IMR-90 (cell line): ENCODE measurements at regions not wholly inside any gene's neighbourhood (a gene's known extent, or its start where the extent isn't known, plus 50 kb on each side); places are given as distances from the start of the nearest gene placed in this dataset.

ENCODE experiments used
- ATAC-seq: fragments of 200-7000 bp; cut with Tn5 transposase; 2 replicates; pipeline ENCODE4 v1.9.1; 2020; ENCODE audit warnings: low read depth, mild to moderate bottlenecking, moderate library complexity
- BruUV-seq: library from RNA; stranded (reverse); fragments of 400-500 nt; replicated peaks from 2 replicates; lab custom pipeline; 2021; lab: Mats Ljungman, UMichigan
- CTCF ChIA-PET: fragments of 300-600 bp; formaldehyde crosslinking; extraction: SDS; loops from one replicate; lab custom pipeline; 2021; ENCODE audit warnings: antibody characterized with exemption; lab: Yijun Ruan, JAX
- POLR2A ChIA-PET: fragments of 300-600 bp; sonication (Branson Sonifier 250); formaldehyde crosslinking; loops from one replicate; lab custom pipeline; 2022; ENCODE audit warnings: antibody characterized with exemption; ENCODE audit not compliant: unreplicated experiment; lab: Charles Lee
- DNase-seq: peaks from one replicate; pipeline ENCODE4 v3.0.0; 2013
- H2AFZ ChIP-seq: replicated peaks from 2 replicates; pipeline ENCODE3; 2013; ENCODE audit warnings: low read length, mild to moderate bottlenecking; ENCODE audit not compliant: poor library complexity
- H2AK5ac ChIP-seq: 2 replicates; pipeline ENCODE4 v1.6.1; 2013; ENCODE audit warnings: low read depth, low read length, inconsistent platforms
- H2AK9ac ChIP-seq: replicated peaks from 2 replicates; pipeline ENCODE3; 2013; ENCODE audit warnings: mild to moderate bottlenecking, low read depth, low read length, moderate library complexity; ENCODE audit not compliant: poor library complexity
- H2BK120ac ChIP-seq: 2 replicates; pipeline ENCODE4 v1.6.1; 2013; ENCODE audit warnings: low read depth, low read length, inconsistent platforms
- H2BK15ac ChIP-seq: 3 replicates; pipeline ENCODE4 v1.6.1; 2013; ENCODE audit warnings: low read depth, low read length, inconsistent platforms
- H2BK20ac ChIP-seq: 2 replicates; pipeline ENCODE4 v1.6.1; 2013; ENCODE audit warnings: low read depth, mild to moderate bottlenecking, inconsistent platforms, low read length, moderate library complexity
- H2BK5ac ChIP-seq: 2 replicates; pipeline ENCODE4 v1.6.1; 2013; ENCODE audit warnings: mild to moderate bottlenecking, low read depth, low read length, inconsistent platforms; ENCODE audit not compliant: poor library complexity, severe bottlenecking
- H3K14ac ChIP-seq: replicated peaks from 2 replicates; pipeline ENCODE4 v1.6.1; 2013; ENCODE audit warnings: low read depth, low read length, inconsistent platforms
- H3K18ac ChIP-seq: 2 replicates; pipeline ENCODE4 v1.6.1; 2013; ENCODE audit warnings: low read depth, low read length, control low read depth
- H3K23ac ChIP-seq: 2 replicates; pipeline ENCODE4 v1.6.1; 2013; ENCODE audit warnings: low read depth, low read length, inconsistent platforms
- H3K27ac ChIP-seq: 2 replicates; pipeline ENCODE4 v1.5.1; 2013; ENCODE audit warnings: mild to moderate bottlenecking, control low read depth, low read length; ENCODE audit not compliant: insufficient read depth
- H3K27me3 ChIP-seq: 2 replicates; pipeline ENCODE4 v1.6.1; 2013; ENCODE audit warnings: low read length; ENCODE audit not compliant: control insufficient read depth, insufficient read depth
- H3K36me3 ChIP-seq: 2 replicates; pipeline ENCODE4 v1.6.1; 2013; ENCODE audit warnings: low read length, mixed read lengths; ENCODE audit not compliant: control insufficient read depth, insufficient read depth
- H3K4ac ChIP-seq: 2 replicates; pipeline ENCODE4 v1.6.1; 2013; ENCODE audit warnings: low read depth, low read length, inconsistent platforms
- H3K4me1 ChIP-seq: 2 replicates; pipeline ENCODE4 v1.6.1; 2013; ENCODE audit warnings: low read length, mixed read lengths; ENCODE audit not compliant: control insufficient read depth, insufficient read depth
- H3K4me2 ChIP-seq: 2 replicates; pipeline ENCODE4 v1.6.1; 2013; ENCODE audit warnings: low read depth, mild to moderate bottlenecking, control low read depth, low read length, moderate library complexity
- H3K4me3 ChIP-seq: 2 replicates; pipeline ENCODE4 v1.5.1; 2013; ENCODE audit warnings: low read depth, mild to moderate bottlenecking, control low read depth, low read length, moderate library complexity; ENCODE audit not compliant: insufficient read depth
- H3K56ac ChIP-seq: 2 replicates; pipeline ENCODE4 v1.6.1; 2013; ENCODE audit warnings: low read length, inconsistent platforms; ENCODE audit not compliant: insufficient read depth; ENCODE audit errors: extremely low read depth
- H3K79me1 ChIP-seq, 2 experiments: 2 replicates each; pipeline ENCODE4 v1.6.1; 2013; ENCODE audit warnings: low read length in 2 of 2, inconsistent platforms in 1 of 2, low read depth in 1 of 2
- H3K9ac ChIP-seq: 2 replicates; pipeline ENCODE4 v1.6.1; 2013; ENCODE audit warnings: low read depth, low read length, control low read depth
- H3K9me1 ChIP-seq: 2 replicates; pipeline ENCODE4 v1.6.1; 2013; ENCODE audit warnings: low read length, inconsistent platforms; ENCODE audit not compliant: insufficient read depth
- H3K9me3 ChIP-seq: 2 replicates; pipeline ENCODE4 v1.6.1; 2013; ENCODE audit warnings: low read length; ENCODE audit not compliant: control insufficient read depth, insufficient read depth
- H4K20me1 ChIP-seq: 2 replicates; pipeline ENCODE4 v1.6.1; 2013; ENCODE audit warnings: low read length, inconsistent platforms; ENCODE audit not compliant: insufficient read depth
- H4K5ac ChIP-seq: 2 replicates; pipeline ENCODE4 v1.6.1; 2013; ENCODE audit warnings: mild to moderate bottlenecking, low read depth, low read length, control low read depth
- H4K8ac ChIP-seq, 2 experiments: 2 replicates each; pipeline ENCODE4 v1.6.1; 2013; ENCODE audit warnings: low read depth in 2 of 2, low read length in 2 of 2, control low read depth in 1 of 2, inconsistent platforms in 1 of 2
- H4K91ac ChIP-seq: 2 replicates; pipeline ENCODE4 v1.6.1; 2013; ENCODE audit warnings: low read depth, low read length, inconsistent platforms; ENCODE audit not compliant: insufficient read depth
- CEBPB ChIP-seq: IDR thresholded peaks from 2 replicates; pipeline ENCODE4 v1.6.1; 2012; ENCODE audit warnings: low read depth, low read length, improper control_type of control experiment
- MAZ ChIP-seq: IDR thresholded peaks from 2 replicates; pipeline ENCODE4 v1.6.1; 2012; ENCODE audit warnings: low read depth, mild to moderate bottlenecking, low read length, improper control_type of control experiment, moderate library complexity, borderline replicate concordance
- MXI1 ChIP-seq: IDR thresholded peaks from 2 replicates; pipeline ENCODE4 v1.6.1; 2012; ENCODE audit warnings: low read depth, mild to moderate bottlenecking, low read length, moderate library complexity, borderline replicate concordance
- WGBS, 2 experiments: methylation state at CpG; one replicate each; pipeline versions ENCODE4 v1.1.5 to v1.1.7; 2013; ENCODE audit warnings: missing lambda C conversion rate in 2 of 2; ENCODE audit not compliant: insufficient read length in 1 of 2; ENCODE audit errors: extremely low coverage in 2 of 2; 5-methylcytosine and 5-hydroxymethylcytosine counted together
- dilution Hi-C: fragments of 300-500 bp; cut with HindIII; formaldehyde crosslinking; loops from one replicate; pipeline ENCODE4 v1.14.3; 2018; ENCODE audit warnings: low sequenced_read_pairs; ENCODE audit not compliant: unreplicated experiment
- in situ Hi-C: fragments of 300-500 bp; cut with MboI; formaldehyde crosslinking; loops from 3 replicates; pipeline ENCODE4 v1.14.3; 2019; ENCODE audit warnings: low sequenced_read_pairs, inconsistent platforms, mixed read lengths
- intact Hi-C: fragments of 100-400 bp; cut with micrococcal nuclease; formaldehyde crosslinking; loops from 2 replicates; pipeline ENCODE4 v1.10.0; 2022

GRCh38 chr19:30703645-30704044, 331.5 kb downstream of the ZNF536 start:
- H4K5ac ChIP-seq: no peak overlapping the region
- no peak overlapping the region for H2AFZ ChIP-seq
- H2BK120ac ChIP-seq: no peak overlapping the region
- H3K56ac ChIP-seq: no peak overlapping the region
- no peak for ATAC-seq
- H3K14ac ChIP-seq: no peak overlapping the region
- no peaks in the 10 kb centered on the region for H3K27me3 ChIP-seq
- 0 out of 2 replicates have a peak, but pooled peaks have one; percentile 30 for TF ChIP-seq CEBPB
- TF ChIP-seq MAZ: no peak
- no peak for TF ChIP-seq MXI1
- no peak overlapping the region for H2BK20ac ChIP-seq
- in situ Hi-C loops (no loop called here), intact Hi-C loops (no loop called here), dilution Hi-C loops (no loop called here)
- H3K79me1 ChIP-seq: no peaks in the 10 kb centered on the region
- CTCF ChIA-PET: no interaction called here
- no peak overlapping the region for H3K27ac ChIP-seq
- H3K4me2 ChIP-seq: no peak overlapping the region
- no peaks in the 10 kb centered on the region for H3K4me1 ChIP-seq
- no peaks in the 10 kb centered on the region for H4K20me1 ChIP-seq
- no peak overlapping the region for H4K8ac ChIP-seq
- H3K4ac ChIP-seq: no peak overlapping the region
- POLR2A ChIA-PET: no interaction called here
- no peak overlapping the region for H3K9ac ChIP-seq
- H3K9me1 ChIP-seq: no peaks in the 10 kb centered on the region
- no peak overlapping the region for H2AK9ac ChIP-seq
- no peaks in the 10 kb centered on the region for H3K9me3 ChIP-seq
- no peak overlapping the region for H3K4me3 ChIP-seq
- no peak for DNase-seq
- H2BK15ac ChIP-seq: no peak overlapping the region
- H2AK5ac ChIP-seq: no peak overlapping the region
- H4K91ac ChIP-seq: no peak overlapping the region
- WGBS, 2 experiments: 0% methylated on average over 1 of the region's 4 CpGs; no CpG with 5 or more reads in 1 of the 2 experiments
- no peak overlapping the region for H3K18ac ChIP-seq
- no peak overlapping the region for H3K23ac ChIP-seq
- no peak overlapping the region for H2BK5ac ChIP-seq
- H3K36me3 ChIP-seq: no peaks in the 10 kb centered on the region
- no TSS peak for BruUV-seq
